ENCODE measurements at regions not wholly inside any gene's neighbourhood (a gene's known extent, or its start where the extent isn't known, plus 50 kb on each side); places are given as distances from the start of the nearest gene placed in this dataset.

DNA sequence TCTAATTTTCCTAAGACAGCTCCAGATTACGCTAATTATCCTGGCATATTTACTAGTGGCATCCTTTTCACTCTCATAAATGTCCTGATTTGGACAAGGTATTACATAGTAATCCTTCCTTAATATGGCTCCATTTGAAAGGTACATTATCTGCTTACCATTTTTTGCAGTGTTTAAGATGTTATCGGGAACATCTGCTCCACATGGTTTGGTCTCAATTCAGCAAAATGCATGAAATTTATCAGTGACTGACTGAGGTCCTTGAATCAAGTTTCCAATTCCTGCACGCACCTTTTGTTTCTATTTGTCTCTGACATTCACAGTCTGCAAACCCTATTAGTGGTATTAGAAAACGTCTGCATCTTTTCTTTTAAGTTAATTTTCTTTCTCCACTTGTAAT, 384.1 kb upstream of the KIAA1217 start:
- Histone ChIP-seq H3K23ac (ENCODE audit: insufficient read length) (no peak overlapping the region), H3K4ac (replicated peaks; ENCODE audit: insufficient read length, low read depth, low read length) (no peak overlapping the region), H2AFZ (ENCODE audit: low read length) (no peak overlapping the region), H3K18ac (ENCODE audit: extremely low read depth, low read length) (no peak overlapping the region), H3K4me3 (ENCODE audit: extremely low read depth in 1 of 4, insufficient read depth in 2 of 4, low read depth in 3 of 4, low read length in 4 of 4) (no peak overlapping the region), H4K8ac (ENCODE audit: extremely low read depth, insufficient read depth, low read length) (no peak overlapping the region), H3K9me3 (ENCODE audit: insufficient read depth in 2 of 2, low read depth in 1 of 2, low read length in 1 of 2) (no peaks in the 10 kb centered on the region), H2BK12ac (ENCODE audit: low read depth, low read length) (no peak overlapping the region), H3K14ac (ENCODE audit: insufficient read length) (no peak overlapping the region), H2BK20ac (ENCODE audit: low read length) (no peak overlapping the region), H4K5ac (ENCODE audit: insufficient read length, low read depth, low read length) (no peak overlapping the region), H3K27me3 (replicated peaks in 1 of 4; ENCODE audit: control insufficient read depth in 3 of 4, extremely low read depth in 1 of 4, insufficient read depth in 3 of 4, low read length in 3 of 4) (no peaks in the 10 kb centered on the region; a peak in 1 of 7 replicates), H3K56ac (replicated peaks; ENCODE audit: insufficient read length, low read depth, low read length) (no peak overlapping the region), H3K36me3 (ENCODE audit: control insufficient read depth in 2 of 4, insufficient read depth in 4 of 4, low read length in 3 of 4) (no peaks in the 10 kb centered on the region), H2AK5ac (ENCODE audit: low read depth, low read length) (no peak overlapping the region), H3K4me2 (ENCODE audit: insufficient read depth in 1 of 2, low read depth in 2 of 2, low read length in 2 of 2) (no peak overlapping the region), H4K91ac (replicated peaks; ENCODE audit: insufficient read length, low read length) (no peak overlapping the region), H4K20me1 (replicated peaks in 1 of 2; ENCODE audit: control insufficient read depth in 1 of 2, insufficient read depth in 2 of 2, low read length in 2 of 2) (no peaks in the 10 kb centered on the region), H2BK120ac (replicated peaks; ENCODE audit: low read depth, low read length) (no peak overlapping the region), H3K4me1 (replicated peaks in 1 of 4; ENCODE audit: control insufficient read depth in 3 of 4, insufficient read depth in 4 of 4, low read length in 3 of 4) (no peaks in the 10 kb centered on the region), H3K23me2 (ENCODE audit: low read depth, low read length) (no peaks in the 10 kb centered on the region), H2BK5ac (ENCODE audit: low read depth, low read length) (no peak overlapping the region), H3K79me1 (ENCODE audit: low read depth, low read length) (no peaks in the 10 kb centered on the region), H3K79me2 (ENCODE audit: control insufficient read depth in 1 of 2, insufficient read depth in 2 of 2, low read length in 2 of 2) (no peaks in the 10 kb centered on the region), H3K27ac (ENCODE audit: low read depth, low read length) (no peak overlapping the region), H2BK15ac (ENCODE audit: low read length) (no peak overlapping the region), H3K9ac (replicated peaks in 1 of 4; ENCODE audit: extremely low read depth in 1 of 4, low read depth in 3 of 4, low read length in 3 of 4) (no peak overlapping the region)
- FAIRE-seq (no peak), DNase-seq (ENCODE audit: low read depth in 1 of 2, low spot score in 2 of 2) (no peak)
- ChIA-PET POLR2A (ENCODE audit: partially characterized antibody) (no interaction called here), CTCF (ENCODE audit: partially characterized antibody) (no interaction called here)
- WGBS, 2 experiments (ENCODE audit: extremely low coverage in 1 of 2, insufficient coverage in 1 of 2, insufficient read length in 1 of 2, insufficient replicate concordance in 2 of 2, low coverage in 1 of 2, low lambda C conversion rate in 2 of 2, missing lambda C conversion rate in 1 of 2), result 91% methylated on average over 4 of the region's 4 CpGs; no CpG with 5 or more reads in 1 of the 2 experiments
- no peak for TF ChIP-seq CBX8 (IDR thresholded peaks at IDR 0.05; ENCODE audit: borderline replicate concordance, low read depth, low read length)
- no peak for TF ChIP-seq RNF2 (IDR thresholded peaks at IDR 0.05; ENCODE audit: borderline replicate concordance, low read depth, low read length, missing control alignments, poor library complexity, severe bottlenecking)
- TF ChIP-seq SP2 (IDR thresholded peaks at IDR 0.05; ENCODE audit: low read length), result no peak
- TF ChIP-seq SP1 (IDR thresholded peaks at IDR 0.05; ENCODE audit: low read depth, low read length), result no peak
- TF ChIP-seq PHF8 (conservative IDR thresholded peaks at IDR 0.05; ENCODE audit: low read depth, low read length), result no peak
- TF ChIP-seq, protein P1, sequence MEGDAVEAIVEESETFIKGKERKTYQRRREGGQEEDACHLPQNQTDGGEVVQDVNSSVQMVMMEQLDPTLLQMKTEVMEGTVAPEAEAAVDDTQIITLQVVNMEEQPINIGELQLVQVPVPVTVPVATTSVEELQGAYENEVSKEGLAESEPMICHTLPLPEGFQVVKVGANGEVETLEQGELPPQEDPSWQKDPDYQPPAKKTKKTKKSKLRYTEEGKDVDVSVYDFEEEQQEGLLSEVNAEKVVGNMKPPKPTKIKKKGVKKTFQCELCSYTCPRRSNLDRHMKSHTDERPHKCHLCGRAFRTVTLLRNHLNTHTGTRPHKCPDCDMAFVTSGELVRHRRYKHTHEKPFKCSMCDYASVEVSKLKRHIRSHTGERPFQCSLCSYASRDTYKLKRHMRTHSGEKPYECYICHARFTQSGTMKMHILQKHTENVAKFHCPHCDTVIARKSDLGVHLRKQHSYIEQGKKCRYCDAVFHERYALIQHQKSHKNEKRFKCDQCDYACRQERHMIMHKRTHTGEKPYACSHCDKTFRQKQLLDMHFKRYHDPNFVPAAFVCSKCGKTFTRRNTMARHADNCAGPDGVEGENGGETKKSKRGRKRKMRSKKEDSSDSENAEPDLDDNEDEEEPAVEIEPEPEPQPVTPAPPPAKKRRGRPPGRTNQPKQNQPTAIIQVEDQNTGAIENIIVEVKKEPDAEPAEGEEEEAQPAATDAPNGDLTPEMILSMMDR (IDR thresholded peaks at IDR 0.05; ENCODE audit: control extremely low read depth in 1 of 3, insufficient read depth in 1 of 3, low read depth in 1 of 3, low read length in 3 of 3), result no peak
- TF ChIP-seq, protein P2, sequence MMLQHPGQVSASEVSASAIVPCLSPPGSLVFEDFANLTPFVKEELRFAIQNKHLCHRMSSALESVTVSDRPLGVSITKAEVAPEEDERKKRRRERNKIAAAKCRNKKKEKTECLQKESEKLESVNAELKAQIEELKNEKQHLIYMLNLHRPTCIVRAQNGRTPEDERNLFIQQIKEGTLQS (IDR thresholded peaks at IDR 0.05; ENCODE audit: insufficient read depth, low read depth, low read length), result no peak
- TF ChIP-seq TCF12 (IDR thresholded peaks at IDR 0.05; ENCODE audit: low read depth, low read length), result no peak
- no peak for TF ChIP-seq BRCA1 (IDR thresholded peaks at IDR 0.05; ENCODE audit: low read depth, low read length)
- no peak for TF ChIP-seq KDM5A (IDR thresholded peaks at IDR 0.05; ENCODE audit: low read length)
- no peak for TF ChIP-seq SIN3A (conservative IDR thresholded peaks at IDR 0.05 in 1 of 2, IDR thresholded peaks at IDR 0.05 in 1 of 2; ENCODE audit: low read depth in 1 of 2, low read length in 2 of 2)
